H1 (cell line): ENCODE measurements at regions not wholly inside any gene's neighbourhood (a gene's known extent, or its start where the extent isn't known, plus 50 kb on each side); places are given as distances from the start of the nearest gene placed in this dataset.

Experiments
- CTCF ChIA-PET: fragments of 300-600 bp; sonication (Branson Sonifier 250); formaldehyde crosslinking; loops from one replicate; lab custom pipeline; 2021; ENCODE audit not compliant: partially characterized antibody; lab: Charles Lee
- POLR2A ChIA-PET: fragments of 300-600 bp; sonication (Branson Sonifier 250); formaldehyde crosslinking; loops from one replicate; lab custom pipeline; 2021; ENCODE audit warnings: inconsistent platforms; ENCODE audit not compliant: partially characterized antibody; lab: Charles Lee
- DNase-seq, 2 experiments: peaks; one replicate each; pipeline versions ENCODE4 v3.0.0 to v3.0.0-alpha.2; 2010 to 2022; ENCODE audit warnings: low spot score in 2 of 2, low read depth in 1 of 2, mixed read lengths in 1 of 2
- FAIRE-seq: peaks from 2 replicates; lab custom pipeline; 2011; peaks lifted over from hg19 to GRCh38; lab: Jason Lieb, UNC
- H2AFZ ChIP-seq: 2 replicates; pipeline ENCODE4 v1.8.1; 2012; ENCODE audit warnings: low read length, inconsistent platforms
- H2AK5ac ChIP-seq: 2 replicates; pipeline ENCODE4 v1.6.1; 2013; ENCODE audit warnings: low read depth, low read length
- H2BK120ac ChIP-seq: replicated peaks from 2 replicates; pipeline ENCODE3; 2013; ENCODE audit warnings: low read depth, low read length, inconsistent platforms
- H2BK12ac ChIP-seq: 2 replicates; pipeline ENCODE4 v1.6.1; 2013; ENCODE audit warnings: low read depth, low read length
- H2BK15ac ChIP-seq: 2 replicates; pipeline ENCODE4 v1.6.1; 2013; ENCODE audit warnings: low read length
- H2BK20ac ChIP-seq: 2 replicates; pipeline ENCODE4 v1.6.1; 2013; ENCODE audit warnings: low read length
- H2BK5ac ChIP-seq: 2 replicates; pipeline ENCODE4 v1.6.1; 2013; ENCODE audit warnings: low read depth, low read length
- H3K14ac ChIP-seq: 2 replicates; pipeline ENCODE4 v1.6.1; 2013; ENCODE audit warnings: inconsistent platforms; ENCODE audit not compliant: insufficient read length
- H3K18ac ChIP-seq: 2 replicates; pipeline ENCODE4 v1.6.1; 2013; ENCODE audit warnings: low read length; ENCODE audit errors: extremely low read depth
- H3K23ac ChIP-seq: 2 replicates; pipeline ENCODE4 v1.6.1; 2013; ENCODE audit warnings: inconsistent platforms; ENCODE audit not compliant: insufficient read length
- H3K23me2 ChIP-seq: 2 replicates; pipeline ENCODE4 v1.6.1; 2013; ENCODE audit warnings: low read depth, low read length
- H3K27ac ChIP-seq: 2 replicates; pipeline ENCODE4 v1.6.1; 2011; ENCODE audit warnings: low read depth, low read length, inconsistent platforms
- H3K27me3 ChIP-seq, 4 experiments: replicated peaks in 1 of 4; 1 replicate in 1 of 4; 2 replicates in 3 of 4; pipeline versions ENCODE4 v1.6.1 to v1.8.1; 2011 to 2013; ENCODE audit warnings: low read length in 3 of 4, mild to moderate bottlenecking in 3 of 4, inconsistent platforms in 2 of 4, mixed read lengths in 2 of 4, moderate library complexity in 1 of 4; ENCODE audit not compliant: control insufficient read depth in 3 of 4, insufficient read depth in 3 of 4; ENCODE audit errors: extremely low read depth in 1 of 4
- H3K36me3 ChIP-seq, 4 experiments: 2 replicates each; pipeline versions ENCODE4 v1.6.1 to v1.8.1; 2011 to 2013; ENCODE audit warnings: mild to moderate bottlenecking in 4 of 4, low read length in 3 of 4, moderate library complexity in 2 of 4, control low read depth in 1 of 4, inconsistent platforms in 1 of 4; ENCODE audit not compliant: insufficient read depth in 4 of 4, control insufficient read depth in 2 of 4
- H3K4ac ChIP-seq: replicated peaks from 2 replicates; pipeline ENCODE3; 2013; ENCODE audit warnings: low read length, low read depth, mixed read lengths, inconsistent platforms; ENCODE audit not compliant: insufficient read length
- H3K4me1 ChIP-seq, 4 experiments: replicated peaks in 1 of 4; 1 replicate in 1 of 4; 2 replicates in 3 of 4; pipeline versions ENCODE4 v1.6.1 to v1.8.1; 2011 to 2013; ENCODE audit warnings: low read length in 3 of 4, inconsistent platforms in 2 of 4, mixed read lengths in 1 of 4; ENCODE audit not compliant: insufficient read depth in 4 of 4, control insufficient read depth in 3 of 4
- H3K4me2 ChIP-seq, 2 experiments: 2 replicates each; pipeline versions ENCODE4 v1.6.1 to v1.8.1; 2011 to 2013; ENCODE audit warnings: low read depth in 2 of 2, low read length in 2 of 2, control low read depth in 1 of 2, inconsistent platforms in 1 of 2, mild to moderate bottlenecking in 1 of 2; ENCODE audit not compliant: insufficient read depth in 1 of 2
- H3K4me3 ChIP-seq, 4 experiments: fragments of 200-600, 300-600 bp in 1 of 4; sonication (generic), shearing (Covaris generic), sonication (Bioruptor Twin) in 1 of 4; 2 replicates each; pipeline versions ENCODE4 v1.5.1 to v1.8.1; 2011 to 2016; ENCODE audit warnings: low read length in 4 of 4, low read depth in 3 of 4, control low read depth in 2 of 4, inconsistent platforms in 2 of 4, mild to moderate bottlenecking in 2 of 4, mixed read lengths in 1 of 4, moderate library complexity in 1 of 4; ENCODE audit not compliant: insufficient read depth in 2 of 4; ENCODE audit errors: extremely low read depth in 1 of 4
- H3K56ac ChIP-seq: replicated peaks from 2 replicates; pipeline ENCODE3; 2013; ENCODE audit warnings: low read depth, mild to moderate bottlenecking, mixed read lengths, low read length, inconsistent platforms; ENCODE audit not compliant: insufficient read length
- H3K79me1 ChIP-seq: 2 replicates; pipeline ENCODE4 v1.6.1; 2013; ENCODE audit warnings: low read depth, low read length, control low read depth
- H3K79me2 ChIP-seq, 2 experiments: 2 replicates each; pipeline versions ENCODE4 v1.6.1 to v1.8.1; 2012 to 2013; ENCODE audit warnings: low read length in 2 of 2, mild to moderate bottlenecking in 2 of 2, inconsistent platforms in 1 of 2; ENCODE audit not compliant: insufficient read depth in 2 of 2, control insufficient read depth in 1 of 2
- H3K9ac ChIP-seq, 4 experiments: replicated peaks in 1 of 4; 1 replicate in 1 of 4; 2 replicates in 3 of 4; pipeline versions ENCODE4 v1.6.1 to v1.8.1; 2011 to 2013; ENCODE audit warnings: low read depth in 3 of 4, low read length in 3 of 4, control low read depth in 2 of 4, mild to moderate bottlenecking in 2 of 4, moderate library complexity in 2 of 4, inconsistent platforms in 1 of 4; ENCODE audit errors: extremely low read depth in 1 of 4
- H3K9me3 ChIP-seq, 2 experiments: 2 replicates each; pipeline versions ENCODE4 v1.6.1 to v1.8.1; 2012 to 2013; ENCODE audit warnings: mild to moderate bottlenecking in 2 of 2, moderate library complexity in 2 of 2, control low read depth in 1 of 2, inconsistent platforms in 1 of 2, low read depth in 1 of 2, low read length in 1 of 2, mixed read lengths in 1 of 2; ENCODE audit not compliant: insufficient read depth in 2 of 2
- H4K20me1 ChIP-seq, 2 experiments: replicated peaks in 1 of 2; 2 replicates each; pipeline versions ENCODE3 to v1.8.1; 2011 to 2013; ENCODE audit warnings: inconsistent platforms in 2 of 2, low read length in 2 of 2, mild to moderate bottlenecking in 1 of 2; ENCODE audit not compliant: insufficient read depth in 2 of 2, control insufficient read depth in 1 of 2
- H4K5ac ChIP-seq: 2 replicates; pipeline ENCODE4 v1.6.1; 2013; ENCODE audit warnings: low read length, low read depth, mixed read lengths, inconsistent platforms; ENCODE audit not compliant: insufficient read length
- H4K8ac ChIP-seq: 2 replicates; pipeline ENCODE4 v1.8.0; 2013; ENCODE audit warnings: mild to moderate bottlenecking, moderate library complexity, low read length, inconsistent platforms; ENCODE audit not compliant: insufficient read depth; ENCODE audit errors: extremely low read depth
- H4K91ac ChIP-seq: replicated peaks from 2 replicates; pipeline ENCODE3; 2013; ENCODE audit warnings: low read length, mixed read lengths, inconsistent platforms; ENCODE audit not compliant: insufficient read length
- RAD21 ChIP-seq, 2 experiments: IDR thresholded peaks in 1 of 2; conservative IDR thresholded peaks in 1 of 2; 2 replicates each; pipeline ENCODE4 v1.6.1; 2011; ENCODE audit warnings: low read depth in 2 of 2, low read length in 2 of 2, improper control_type of control experiment in 1 of 2, inconsistent platforms in 1 of 2, mild to moderate bottlenecking in 1 of 2, moderate library complexity in 1 of 2
- WGBS, 2 experiments: shearing (Covaris generic) in 1 of 2; methylation state at CpG; one replicate each; pipeline versions ENCODE4 v1.1.6 to v1.1.7; 2013 to 2015; ENCODE audit warnings: low lambda C conversion rate in 2 of 2, mixed read lengths in 2 of 2, inconsistent platforms in 1 of 2, low coverage in 1 of 2, missing lambda C conversion rate in 1 of 2; ENCODE audit not compliant: insufficient replicate concordance in 2 of 2, insufficient coverage in 1 of 2, insufficient read length in 1 of 2; ENCODE audit errors: extremely low coverage in 1 of 2, missing lambda C conversion rate in 1 of 2; 5-methylcytosine and 5-hydroxymethylcytosine counted together

- WGBS, 2 experiments: 83% methylated on average over 4 of the region's 4 CpGs; no CpG with 5 or more reads in 1 of the 2 experiments
- no peak for DNase-seq
These were observed 145.1 kb upstream of the CTSO start for GRCh38 chr4:156098805-156099204.

More at GRCh38 chr4:156098805-156099204, 145.1 kb upstream of the CTSO start:
- no peaks in the 10 kb centered on the region for H3K27me3 ChIP-seq
- H4K8ac ChIP-seq: no peak overlapping the region
- no peak overlapping the region for H4K5ac ChIP-seq
- H2BK15ac ChIP-seq: no peak overlapping the region
- POLR2A ChIA-PET: no interaction called here
- no peak overlapping the region for H3K4me3 ChIP-seq
- H3K9ac ChIP-seq: no peak overlapping the region
- H3K9me3 ChIP-seq: no peaks in the 10 kb centered on the region
- CTCF ChIA-PET: interaction anchor here (1.0 kb wide), 1 partner anchor 21 kb away, joined by 4 read pairs; no protein-coding TSS in a partner anchor
- no peaks in the 10 kb centered on the region for H3K79me1 ChIP-seq
- H2BK120ac ChIP-seq: no peak overlapping the region
- H2AFZ ChIP-seq: no peak overlapping the region
- no peaks in the 10 kb centered on the region for H3K23me2 ChIP-seq
- H3K27ac ChIP-seq: no peak overlapping the region
- no peak overlapping the region for H3K18ac ChIP-seq
- H2BK12ac ChIP-seq: no peak overlapping the region
- H2BK5ac ChIP-seq: no peak overlapping the region
- no peak overlapping the region for H2BK20ac ChIP-seq
- no peak overlapping the region for H2AK5ac ChIP-seq
- no peak for TF ChIP-seq RAD21 (IDR thresholded peaks at IDR 0.05 in 1 of 2, conservative IDR thresholded peaks at IDR 0.05 in 1 of 2; ENCODE audit: low read depth in 2 of 2, low read length in 2 of 2)
- no peaks in the 10 kb centered on the region for H4K20me1 ChIP-seq
- no peak overlapping the region for H3K23ac ChIP-seq
- H3K4ac ChIP-seq: no peak overlapping the region
- no peak overlapping the region for H4K91ac ChIP-seq
- H3K4me2 ChIP-seq: no peak overlapping the region
- FAIRE-seq: no peak
- no peak overlapping the region for H3K14ac ChIP-seq
- no peaks in the 10 kb centered on the region for H3K36me3 ChIP-seq
- no peaks in the 10 kb centered on the region for H3K4me1 ChIP-seq
- H3K79me2 ChIP-seq: no peaks in the 10 kb centered on the region
- H3K56ac ChIP-seq: no peak overlapping the region
